GM23338 (cell line): ENCODE measurements at regions not wholly inside any gene's neighbourhood (a gene's known extent, or its start where the extent isn't known, plus 50 kb on each side); places are given as distances from the start of the nearest gene placed in this dataset.

Experiments
- CREB1 ChIP-seq: fragments of 250-450 bp; sonication (Bioruptor Pico); IDR thresholded peaks from 2 replicates; pipeline ENCODE4 v1.5.0; 2020; ENCODE audit warnings: low read depth, mild to moderate bottlenecking, moderate library complexity
- EZH2 ChIP-seq: fragments of 200-600 bp; sonication (generic); IDR thresholded peaks from one replicate; pipeline ENCODE4 v1.8.0; 2017; ENCODE audit warnings: antibody characterized with exemption, mild to moderate bottlenecking, low read depth; ENCODE audit not compliant: unreplicated experiment
- EZH2phosphoT487 ChIP-seq: fragments of 200-600 bp; sonication (generic); IDR thresholded peaks from one replicate; pipeline ENCODE4 v1.8.1; 2018; ENCODE audit warnings: antibody characterized with exemption; ENCODE audit not compliant: unreplicated experiment
- JUNB ChIP-seq: IDR thresholded peaks from one replicate; pipeline ENCODE4 v1.6.1; 2016; ENCODE audit warnings: antibody characterized with exemption; ENCODE audit not compliant: unreplicated experiment
- NANOG ChIP-seq: IDR thresholded peaks from 2 replicates; pipeline ENCODE4 v1.6.1; 2016; ENCODE audit warnings: antibody characterized with exemption, borderline replicate concordance
- POLR2AphosphoS5 ChIP-seq: IDR thresholded peaks from 2 replicates; pipeline ENCODE4 v1.6.1; 2016; ENCODE audit warnings: antibody characterized with exemption, low read depth
- STAT1 ChIP-seq: IDR thresholded peaks from one replicate; pipeline ENCODE4 v1.6.1; 2016; ENCODE audit warnings: antibody characterized with exemption; ENCODE audit not compliant: unreplicated experiment
- ZNF114 ChIP-seq: fragments of 250-450 bp; sonication (Bioruptor Pico); IDR thresholded peaks from 2 replicates; pipeline ENCODE4 v1.5.0; 2020; ENCODE audit warnings: mild to moderate bottlenecking, moderate library complexity
- ZNF331 ChIP-seq: fragments of 250-450 bp; sonication (Bioruptor Pico); IDR thresholded peaks from 2 replicates; pipeline ENCODE4 v1.5.0; 2020; ENCODE audit warnings: low read depth, mild to moderate bottlenecking, moderate library complexity
- TF ChIP-seq, protein P1 (sequence below): IDR thresholded peaks from one replicate; pipeline ENCODE4 v1.6.1; 2018; ENCODE audit warnings: antibody characterized with exemption; ENCODE audit not compliant: unreplicated experiment
- TF ChIP-seq, protein P2 (sequence below), 2 experiments: fragments of 200-600 bp in 1 of 2; sonication (generic) in 1 of 2; conservative IDR thresholded peaks; 2 replicates each; pipeline versions ENCODE4 v1.5.1 to v1.6.1; 2016 to 2017; ENCODE audit warnings: antibody characterized with exemption in 2 of 2, low read depth in 2 of 2, mild to moderate bottlenecking in 2 of 2, moderate library complexity in 1 of 2
- TF ChIP-seq, protein P3 (sequence below): IDR thresholded peaks from 2 replicates; pipeline ENCODE4 v1.6.1; 2016; ENCODE audit warnings: antibody characterized with exemption

DNA sequence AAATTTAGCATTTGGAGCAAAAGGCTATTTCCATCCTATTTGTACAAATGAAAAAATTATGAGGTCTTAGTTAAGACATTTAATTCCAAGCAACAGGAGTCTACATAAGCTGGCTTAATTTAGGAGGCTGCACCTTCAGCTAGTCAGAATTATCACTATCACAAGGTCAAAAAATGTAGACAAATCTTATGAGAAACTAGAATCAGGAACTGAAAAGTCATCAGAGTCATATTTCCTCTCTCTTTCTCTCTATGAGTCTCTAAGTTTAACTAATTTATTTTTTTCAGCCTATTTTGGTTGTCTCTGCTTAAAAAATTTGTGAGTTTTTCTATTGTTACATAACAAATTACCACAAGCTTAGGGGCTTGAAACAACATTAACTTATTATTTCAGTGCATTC, 807.1 kb upstream of the PRMT6 start:
- TF ChIP-seq, protein P1, sequence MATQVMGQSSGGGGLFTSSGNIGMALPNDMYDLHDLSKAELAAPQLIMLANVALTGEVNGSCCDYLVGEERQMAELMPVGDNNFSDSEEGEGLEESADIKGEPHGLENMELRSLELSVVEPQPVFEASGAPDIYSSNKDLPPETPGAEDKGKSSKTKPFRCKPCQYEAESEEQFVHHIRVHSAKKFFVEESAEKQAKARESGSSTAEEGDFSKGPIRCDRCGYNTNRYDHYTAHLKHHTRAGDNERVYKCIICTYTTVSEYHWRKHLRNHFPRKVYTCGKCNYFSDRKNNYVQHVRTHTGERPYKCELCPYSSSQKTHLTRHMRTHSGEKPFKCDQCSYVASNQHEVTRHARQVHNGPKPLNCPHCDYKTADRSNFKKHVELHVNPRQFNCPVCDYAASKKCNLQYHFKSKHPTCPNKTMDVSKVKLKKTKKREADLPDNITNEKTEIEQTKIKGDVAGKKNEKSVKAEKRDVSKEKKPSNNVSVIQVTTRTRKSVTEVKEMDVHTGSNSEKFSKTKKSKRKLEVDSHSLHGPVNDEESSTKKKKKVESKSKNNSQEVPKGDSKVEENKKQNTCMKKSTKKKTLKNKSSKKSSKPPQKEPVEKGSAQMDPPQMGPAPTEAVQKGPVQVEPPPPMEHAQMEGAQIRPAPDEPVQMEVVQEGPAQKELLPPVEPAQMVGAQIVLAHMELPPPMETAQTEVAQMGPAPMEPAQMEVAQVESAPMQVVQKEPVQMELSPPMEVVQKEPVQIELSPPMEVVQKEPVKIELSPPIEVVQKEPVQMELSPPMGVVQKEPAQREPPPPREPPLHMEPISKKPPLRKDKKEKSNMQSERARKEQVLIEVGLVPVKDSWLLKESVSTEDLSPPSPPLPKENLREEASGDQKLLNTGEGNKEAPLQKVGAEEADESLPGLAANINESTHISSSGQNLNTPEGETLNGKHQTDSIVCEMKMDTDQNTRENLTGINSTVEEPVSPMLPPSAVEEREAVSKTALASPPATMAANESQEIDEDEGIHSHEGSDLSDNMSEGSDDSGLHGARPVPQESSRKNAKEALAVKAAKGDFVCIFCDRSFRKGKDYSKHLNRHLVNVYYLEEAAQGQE = no peak
- TF ChIP-seq, protein P2, sequence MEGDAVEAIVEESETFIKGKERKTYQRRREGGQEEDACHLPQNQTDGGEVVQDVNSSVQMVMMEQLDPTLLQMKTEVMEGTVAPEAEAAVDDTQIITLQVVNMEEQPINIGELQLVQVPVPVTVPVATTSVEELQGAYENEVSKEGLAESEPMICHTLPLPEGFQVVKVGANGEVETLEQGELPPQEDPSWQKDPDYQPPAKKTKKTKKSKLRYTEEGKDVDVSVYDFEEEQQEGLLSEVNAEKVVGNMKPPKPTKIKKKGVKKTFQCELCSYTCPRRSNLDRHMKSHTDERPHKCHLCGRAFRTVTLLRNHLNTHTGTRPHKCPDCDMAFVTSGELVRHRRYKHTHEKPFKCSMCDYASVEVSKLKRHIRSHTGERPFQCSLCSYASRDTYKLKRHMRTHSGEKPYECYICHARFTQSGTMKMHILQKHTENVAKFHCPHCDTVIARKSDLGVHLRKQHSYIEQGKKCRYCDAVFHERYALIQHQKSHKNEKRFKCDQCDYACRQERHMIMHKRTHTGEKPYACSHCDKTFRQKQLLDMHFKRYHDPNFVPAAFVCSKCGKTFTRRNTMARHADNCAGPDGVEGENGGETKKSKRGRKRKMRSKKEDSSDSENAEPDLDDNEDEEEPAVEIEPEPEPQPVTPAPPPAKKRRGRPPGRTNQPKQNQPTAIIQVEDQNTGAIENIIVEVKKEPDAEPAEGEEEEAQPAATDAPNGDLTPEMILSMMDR (conservative IDR thresholded peaks at IDR 0.05; ENCODE audit: low read depth in 2 of 2) = no peak
- no peak for TF ChIP-seq POLR2AphosphoS5
- no peak for TF ChIP-seq EZH2
- no peak for TF ChIP-seq EZH2phosphoT487
- no peak for TF ChIP-seq CREB1 (CRISPR knock-in tag)
- TF ChIP-seq JUNB = no peak
- TF ChIP-seq ZNF114 (CRISPR knock-in tag) = no peak
- TF ChIP-seq NANOG = no peak
- TF ChIP-seq STAT1 = no peak
- no peak for TF ChIP-seq ZNF331 (CRISPR knock-in tag)
- TF ChIP-seq, protein P3, sequence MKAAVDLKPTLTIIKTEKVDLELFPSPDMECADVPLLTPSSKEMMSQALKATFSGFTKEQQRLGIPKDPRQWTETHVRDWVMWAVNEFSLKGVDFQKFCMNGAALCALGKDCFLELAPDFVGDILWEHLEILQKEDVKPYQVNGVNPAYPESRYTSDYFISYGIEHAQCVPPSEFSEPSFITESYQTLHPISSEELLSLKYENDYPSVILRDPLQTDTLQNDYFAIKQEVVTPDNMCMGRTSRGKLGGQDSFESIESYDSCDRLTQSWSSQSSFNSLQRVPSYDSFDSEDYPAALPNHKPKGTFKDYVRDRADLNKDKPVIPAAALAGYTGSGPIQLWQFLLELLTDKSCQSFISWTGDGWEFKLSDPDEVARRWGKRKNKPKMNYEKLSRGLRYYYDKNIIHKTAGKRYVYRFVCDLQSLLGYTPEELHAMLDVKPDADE = no peak
